Transverse colon (tissue), 4 donors: ENCODE measurements at regions not wholly inside any gene's neighbourhood (a gene's known extent, or its start where the extent isn't known, plus 50 kb on each side); places are given as distances from the start of the nearest gene placed in this dataset.

ENCODE experiments used
- POLR2A ChIP-seq: fragments of 450-650 bp; IDR thresholded peaks from one replicate; pipeline ENCODE4 v1.6.1; 2016; ENCODE audit warnings: antibody characterized with exemption, mild to moderate bottlenecking, moderate library complexity
- POLR2AphosphoS5 ChIP-seq, 3 donors: sonication (generic); formaldehyde crosslinking; IDR thresholded peaks; one replicate each; pipeline ENCODE4 v1.6.1; 2016; ENCODE audit warnings: antibody characterized with exemption in 3 of 3
- TF ChIP-seq, protein P1 (sequence below), 5 experiments: fragments of 200-600 bp in 3 of 5; fragments of 450-650 bp in 2 of 5; sonication (generic) in 3 of 5; IDR thresholded peaks; 1 replicate in 2 of 5; 2 replicates in 3 of 5; pipeline ENCODE4 v1.5.1; 2016 to 2017; ENCODE audit warnings: antibody characterized with exemption in 5 of 5, inconsistent platforms in 3 of 5, mild to moderate bottlenecking in 2 of 5, moderate library complexity in 1 of 5

DNA sequence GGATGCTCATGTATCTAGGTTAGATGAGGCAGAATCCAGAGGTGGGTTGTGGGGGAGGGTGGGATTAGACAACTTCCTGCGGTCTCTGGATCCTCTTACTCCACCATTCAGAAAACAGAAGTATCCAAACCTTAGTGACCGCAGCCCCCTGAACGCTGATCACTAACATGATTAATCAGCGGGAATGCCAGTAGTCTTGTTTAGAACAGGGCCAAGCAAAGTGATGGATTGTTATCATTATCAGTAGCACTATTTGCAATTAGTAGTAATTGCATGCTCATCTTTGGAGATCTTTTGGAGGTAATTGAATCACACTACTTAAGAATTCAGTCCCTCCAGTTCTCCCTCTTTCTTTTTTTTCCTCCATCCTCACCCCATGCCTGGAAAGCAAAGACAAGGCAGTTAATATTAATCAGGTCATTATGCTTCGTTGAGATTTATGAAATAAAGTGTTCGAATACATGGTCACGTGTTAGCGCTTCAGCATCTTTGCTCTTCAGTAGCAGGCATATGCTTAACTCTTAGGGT is 182.8 kb upstream of the NTF3 start:
- TF ChIP-seq, protein P1, sequence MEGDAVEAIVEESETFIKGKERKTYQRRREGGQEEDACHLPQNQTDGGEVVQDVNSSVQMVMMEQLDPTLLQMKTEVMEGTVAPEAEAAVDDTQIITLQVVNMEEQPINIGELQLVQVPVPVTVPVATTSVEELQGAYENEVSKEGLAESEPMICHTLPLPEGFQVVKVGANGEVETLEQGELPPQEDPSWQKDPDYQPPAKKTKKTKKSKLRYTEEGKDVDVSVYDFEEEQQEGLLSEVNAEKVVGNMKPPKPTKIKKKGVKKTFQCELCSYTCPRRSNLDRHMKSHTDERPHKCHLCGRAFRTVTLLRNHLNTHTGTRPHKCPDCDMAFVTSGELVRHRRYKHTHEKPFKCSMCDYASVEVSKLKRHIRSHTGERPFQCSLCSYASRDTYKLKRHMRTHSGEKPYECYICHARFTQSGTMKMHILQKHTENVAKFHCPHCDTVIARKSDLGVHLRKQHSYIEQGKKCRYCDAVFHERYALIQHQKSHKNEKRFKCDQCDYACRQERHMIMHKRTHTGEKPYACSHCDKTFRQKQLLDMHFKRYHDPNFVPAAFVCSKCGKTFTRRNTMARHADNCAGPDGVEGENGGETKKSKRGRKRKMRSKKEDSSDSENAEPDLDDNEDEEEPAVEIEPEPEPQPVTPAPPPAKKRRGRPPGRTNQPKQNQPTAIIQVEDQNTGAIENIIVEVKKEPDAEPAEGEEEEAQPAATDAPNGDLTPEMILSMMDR (IDR thresholded peaks at IDR 0.05), result no peak
- TF ChIP-seq POLR2A (no peak), POLR2AphosphoS5 (IDR thresholded peaks at IDR 0.05) (no peak)
